SH-SY5Y (cell line): ENCODE measurements at regions not wholly inside any gene's neighbourhood (a gene's known extent, or its start where the extent isn't known, plus 50 kb on each side); places are given as distances from the start of the nearest gene placed in this dataset.

Experiments used
- GATA2 ChIP-seq: IDR thresholded peaks from 2 replicates; pipeline ENCODE4 v1.6.1; 2011; ENCODE audit warnings: mild to moderate bottlenecking, low read depth, low read length
- GATA3 ChIP-seq: IDR thresholded peaks from 2 replicates; pipeline ENCODE4 v1.6.1; 2011; ENCODE audit warnings: low read depth, mild to moderate bottlenecking, low read length, moderate library complexity

DNA sequence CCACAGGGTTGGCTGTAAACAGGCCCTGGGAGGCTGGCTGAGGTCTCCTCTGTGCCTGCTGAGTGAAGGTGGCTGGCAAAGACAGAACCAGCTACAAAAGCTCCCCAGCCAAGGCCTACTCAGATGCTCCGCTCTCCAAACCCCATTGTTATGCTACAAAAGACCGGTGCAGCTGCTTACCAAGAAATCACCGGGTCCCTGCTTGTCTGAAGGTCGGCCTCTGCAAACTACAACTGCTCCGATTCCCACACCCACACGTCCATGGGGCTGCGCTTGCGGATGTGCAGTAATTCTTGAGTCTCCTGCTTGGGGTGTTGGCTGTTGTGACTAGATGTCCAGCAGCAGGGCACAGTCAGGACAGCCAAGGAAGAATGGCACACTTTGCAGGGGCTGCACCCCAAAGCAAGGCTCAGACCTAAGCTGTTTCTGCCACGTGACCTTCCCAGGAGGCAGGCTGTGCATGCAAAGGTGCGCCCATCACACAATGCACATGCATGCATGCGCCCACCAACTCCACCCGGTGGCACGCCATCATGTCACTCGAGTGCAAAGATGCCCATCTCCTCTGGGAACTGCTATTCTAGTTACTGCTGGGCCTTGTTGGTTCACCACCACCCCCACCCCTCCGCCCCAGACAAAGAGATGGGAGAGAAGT, 97.8 kb downstream of the OAT start:
- TF ChIP-seq GATA2, result no peak
- no peak for TF ChIP-seq GATA3
